Sigmoid colon (tissue), 4 donors: ENCODE measurements at regions not wholly inside any gene's neighbourhood (a gene's known extent, or its start where the extent isn't known, plus 50 kb on each side); places are given as distances from the start of the nearest gene placed in this dataset.

ENCODE experiments used
- CTCF ChIP-seq, 4 experiments: fragments of 450-650 bp in 3 of 4; fragments of 200-600 bp in 1 of 4; IDR thresholded peaks; one replicate each; pipeline ENCODE4 v1.5.1; 2016 to 2019; ENCODE audit warnings: antibody characterized with exemption in 4 of 4, mild to moderate bottlenecking in 3 of 4, moderate library complexity in 2 of 4
- EP300 ChIP-seq, 4 donors: sonication (generic); formaldehyde crosslinking; IDR thresholded peaks; one replicate each; pipeline ENCODE4 v1.6.1; 2017; ENCODE audit warnings: antibody characterized with exemption in 4 of 4
- POLR2A ChIP-seq, 2 donors: fragments of 450-650 bp; IDR thresholded peaks; one replicate each; pipeline ENCODE4 v1.6.1; 2016; ENCODE audit warnings: antibody characterized with exemption in 2 of 2, mild to moderate bottlenecking in 2 of 2, moderate library complexity in 2 of 2

- no peak for TF ChIP-seq CTCF (IDR thresholded peaks at IDR 0.05)
- TF ChIP-seq POLR2A (IDR thresholded peaks at IDR 0.05) = no peak
- TF ChIP-seq EP300 (IDR thresholded peaks at IDR 0.05) = no peak
These were observed 54.7 kb upstream of the EGR2 start for GRCh38 chr10:62870866-62871265.
